ENCODE measurements at regions not wholly inside any gene's neighbourhood (a gene's known extent, or its start where the extent isn't known, plus 50 kb on each side); places are given as distances from the start of the nearest gene placed in this dataset.

DNA sequence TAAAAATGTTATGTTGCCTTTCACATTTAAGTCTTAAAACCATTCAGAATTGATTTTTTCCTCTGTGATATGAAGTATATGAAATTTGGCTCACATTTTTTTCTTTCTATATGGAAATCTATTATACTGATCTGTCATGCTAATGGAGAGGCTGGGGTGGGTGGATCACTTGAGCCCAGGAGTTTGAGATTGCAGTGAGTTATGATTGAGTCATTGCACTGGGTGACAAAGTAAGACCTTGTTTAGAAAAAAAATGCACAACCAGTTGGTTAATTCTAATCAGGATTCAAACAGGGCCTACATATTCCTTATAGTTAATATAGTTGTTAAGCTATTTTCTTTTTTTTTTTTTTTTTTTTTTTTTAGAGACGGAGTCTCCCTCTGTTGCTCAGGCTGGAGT is 230.5 kb downstream of the MFSD1 start:
- Histone ChIP-seq H2AFZ (replicated peaks) (no peak overlapping the region), H3K79me2 (ENCODE audit: low read depth) (no peaks in the 10 kb centered on the region), H3K4me3 (no peak overlapping the region), H3K27me3 (no peaks in the 10 kb centered on the region), H3K27ac (no peak overlapping the region), H3F3A (ENCODE audit: low read depth) (no peaks in the 10 kb centered on the region), H3K4me2 (no peak overlapping the region), H4K20me1 (ENCODE audit: low read depth) (no peaks in the 10 kb centered on the region), H3K36me3 (no peaks in the 10 kb centered on the region), H3K4me1 (no peaks in the 10 kb centered on the region), H3K9ac (no peak overlapping the region), H3K9me3 (ENCODE audit: low read depth) (no peaks in the 10 kb centered on the region)
- no peak for TF ChIP-seq EZH2phosphoT487 (IDR thresholded peaks at IDR 0.05)
- H3K27me3 Mint-ChIP-seq (ENCODE audit: insufficient read depth, low read depth) = no peaks in the 10 kb centered on the region
- H3K36me3 Mint-ChIP-seq = no peaks in the 10 kb centered on the region
- DNase-seq (ENCODE audit: low spot score) = no peak
- H3K9me3 Mint-ChIP-seq = no peaks in the 10 kb centered on the region
- H3K4me3 Mint-ChIP-seq = no peak overlapping the region
- no peaks in the 10 kb centered on the region for H3K4me1 Mint-ChIP-seq
- no peak overlapping the region for H3K27ac Mint-ChIP-seq

DNA sequence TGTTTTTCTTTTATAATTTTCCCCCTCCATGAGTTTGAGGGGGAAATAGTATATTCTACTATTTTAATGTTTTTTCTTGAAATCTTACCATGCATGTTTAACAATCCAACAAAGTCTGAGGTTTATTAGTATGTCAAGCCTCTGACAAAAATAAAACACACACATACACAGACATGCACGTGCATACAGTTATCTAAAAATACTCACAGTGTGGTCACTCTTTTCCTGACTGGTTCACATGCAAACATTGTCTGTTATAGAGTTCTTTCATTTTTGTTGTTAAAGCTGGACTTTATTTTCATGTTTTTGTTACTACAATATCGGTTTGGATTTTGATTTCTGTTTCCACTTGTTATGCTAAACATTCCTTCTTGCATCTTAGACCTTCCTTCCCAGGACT is 236.6 kb downstream of the MFSD1 start:
- H3K4me1 Mint-ChIP-seq = no peaks in the 10 kb centered on the region
- H3K9me3 Mint-ChIP-seq = no peaks in the 10 kb centered on the region
- no peak overlapping the region for H3K27ac Mint-ChIP-seq

GRCh38 chr3:159039286-159039685 is 237.4 kb downstream of the MFSD1 start:
- no peak overlapping the region for H3K27ac Mint-ChIP-seq
- no peaks in the 10 kb centered on the region for H3K4me1 Mint-ChIP-seq
- Histone ChIP-seq H3K4me1 (no peaks in the 10 kb centered on the region), H3K79me2 (ENCODE audit: low read depth) (no peaks in the 10 kb centered on the region), H3K4me3 (no peak overlapping the region), H3K9ac (no peak overlapping the region), H3K36me3 (no peaks in the 10 kb centered on the region), H3K27me3 (no peaks in the 10 kb centered on the region), H3K4me2 (no peak overlapping the region), H3K9me3 (ENCODE audit: low read depth) (no peaks in the 10 kb centered on the region), H4K20me1 (ENCODE audit: low read depth) (no peaks in the 10 kb centered on the region), H3K27ac (no peak overlapping the region), H2AFZ (replicated peaks) (no peak overlapping the region), H3F3A (ENCODE audit: low read depth) (no peaks in the 10 kb centered on the region)
- TF ChIP-seq, protein P1, sequence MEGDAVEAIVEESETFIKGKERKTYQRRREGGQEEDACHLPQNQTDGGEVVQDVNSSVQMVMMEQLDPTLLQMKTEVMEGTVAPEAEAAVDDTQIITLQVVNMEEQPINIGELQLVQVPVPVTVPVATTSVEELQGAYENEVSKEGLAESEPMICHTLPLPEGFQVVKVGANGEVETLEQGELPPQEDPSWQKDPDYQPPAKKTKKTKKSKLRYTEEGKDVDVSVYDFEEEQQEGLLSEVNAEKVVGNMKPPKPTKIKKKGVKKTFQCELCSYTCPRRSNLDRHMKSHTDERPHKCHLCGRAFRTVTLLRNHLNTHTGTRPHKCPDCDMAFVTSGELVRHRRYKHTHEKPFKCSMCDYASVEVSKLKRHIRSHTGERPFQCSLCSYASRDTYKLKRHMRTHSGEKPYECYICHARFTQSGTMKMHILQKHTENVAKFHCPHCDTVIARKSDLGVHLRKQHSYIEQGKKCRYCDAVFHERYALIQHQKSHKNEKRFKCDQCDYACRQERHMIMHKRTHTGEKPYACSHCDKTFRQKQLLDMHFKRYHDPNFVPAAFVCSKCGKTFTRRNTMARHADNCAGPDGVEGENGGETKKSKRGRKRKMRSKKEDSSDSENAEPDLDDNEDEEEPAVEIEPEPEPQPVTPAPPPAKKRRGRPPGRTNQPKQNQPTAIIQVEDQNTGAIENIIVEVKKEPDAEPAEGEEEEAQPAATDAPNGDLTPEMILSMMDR (IDR thresholded peaks at IDR 0.05) = no peak
- TF ChIP-seq EZH2phosphoT487 (IDR thresholded peaks at IDR 0.05) = no peak
- no peak for TF ChIP-seq EZH2 (IDR thresholded peaks at IDR 0.05)
- no peak overlapping the region for H3K4me3 Mint-ChIP-seq
- no peaks in the 10 kb centered on the region for H3K36me3 Mint-ChIP-seq
- DNase-seq (ENCODE audit: low spot score) = no peak
- no peaks in the 10 kb centered on the region for H3K27me3 Mint-ChIP-seq (ENCODE audit: insufficient read depth, low read depth)
- H3K9me3 Mint-ChIP-seq = no peaks in the 10 kb centered on the region

More for the DNA sequence above, 236.6 kb downstream of the MFSD1 start:
- H3K27me3 ChIP-seq = no peaks in the 10 kb centered on the region
- no peak overlapping the region for H3K27ac ChIP-seq
- no peak overlapping the region for H3K4me2 ChIP-seq
- H3K9ac ChIP-seq = no peak overlapping the region
- H3K4me3 Mint-ChIP-seq = no peak overlapping the region
- H2AFZ ChIP-seq (replicated peaks) = no peak overlapping the region
- no peaks in the 10 kb centered on the region for H3K36me3 Mint-ChIP-seq
- DNase-seq (ENCODE audit: low spot score) = no peak
- no peak overlapping the region for H3K4me3 ChIP-seq
- H3F3A ChIP-seq (ENCODE audit: low read depth) = no peaks in the 10 kb centered on the region
- no peaks in the 10 kb centered on the region for H4K20me1 ChIP-seq (ENCODE audit: low read depth)
- TF ChIP-seq, protein P1 (IDR thresholded peaks at IDR 0.05) = no peak
- TF ChIP-seq EZH2 (IDR thresholded peaks at IDR 0.05) (no peak), EZH2phosphoT487 (IDR thresholded peaks at IDR 0.05) (no peak)
- no peaks in the 10 kb centered on the region for H3K4me1 ChIP-seq
- H3K36me3 ChIP-seq = no peaks in the 10 kb centered on the region
- no peaks in the 10 kb centered on the region for H3K27me3 Mint-ChIP-seq (ENCODE audit: insufficient read depth, low read depth)
- H3K79me2 ChIP-seq (ENCODE audit: low read depth) = no peaks in the 10 kb centered on the region
- H3K9me3 ChIP-seq (ENCODE audit: low read depth) = no peaks in the 10 kb centered on the region

DNA sequence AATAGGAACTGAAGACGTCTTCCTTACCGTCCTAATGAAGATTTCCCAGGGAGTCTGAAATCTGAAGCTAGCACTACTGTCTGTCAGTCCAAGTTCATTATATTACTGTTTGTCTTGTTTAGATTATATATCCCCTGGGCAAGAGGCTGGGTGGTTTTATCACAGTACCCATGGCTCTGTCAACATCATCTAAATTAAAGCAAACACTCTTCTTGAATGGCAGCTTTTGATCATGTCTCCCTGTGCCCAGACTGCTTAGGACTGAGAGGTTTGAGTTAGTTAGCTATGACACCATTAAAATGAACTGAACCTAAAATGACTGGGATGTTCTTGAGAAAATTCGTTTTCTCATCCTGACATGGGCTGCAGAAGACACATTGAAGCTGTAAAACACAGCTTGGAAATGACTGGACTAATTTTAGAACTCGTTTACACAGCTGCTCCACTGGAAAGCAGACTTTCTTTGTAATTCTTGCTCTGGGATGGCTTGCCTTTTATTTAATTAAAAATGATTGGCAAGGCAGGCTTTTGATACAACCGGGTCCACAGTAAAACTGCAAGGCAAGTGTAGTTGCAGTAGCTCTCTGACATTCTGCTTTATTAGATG is 243.5 kb downstream of the MFSD1 start:
- no peak overlapping the region for H3K27ac Mint-ChIP-seq
- Histone ChIP-seq H3K36me3 (no peaks in the 10 kb centered on the region), H3K9me3 (ENCODE audit: low read depth) (no peaks in the 10 kb centered on the region), H3K9ac (no peak overlapping the region), H3K4me1 (peaks cover 4% of the 10 kb centered on the region), H3K27ac (no peak overlapping the region), H2AFZ (replicated peaks) (no peak overlapping the region), H3K79me2 (ENCODE audit: low read depth) (no peaks in the 10 kb centered on the region), H3F3A (ENCODE audit: low read depth) (no peaks in the 10 kb centered on the region), H3K27me3 (no peaks in the 10 kb centered on the region), H4K20me1 (ENCODE audit: low read depth) (no peaks in the 10 kb centered on the region), H3K4me2 (no peak overlapping the region), H3K4me3 (no peak overlapping the region)
- no peaks in the 10 kb centered on the region for H3K4me1 Mint-ChIP-seq
- no peaks in the 10 kb centered on the region for H3K9me3 Mint-ChIP-seq
- no peak for TF ChIP-seq EZH2 (IDR thresholded peaks at IDR 0.05)
- no peak for TF ChIP-seq EZH2phosphoT487 (IDR thresholded peaks at IDR 0.05)
- TF ChIP-seq, protein P1 (IDR thresholded peaks at IDR 0.05) = no peak
- DNase-seq (ENCODE audit: low spot score) = no peak
- H3K4me3 Mint-ChIP-seq = no peak overlapping the region
- no peaks in the 10 kb centered on the region for H3K36me3 Mint-ChIP-seq
- H3K27me3 Mint-ChIP-seq (ENCODE audit: insufficient read depth, low read depth) = no peaks in the 10 kb centered on the region
